Endothelial cell (in vitro differentiated cells): ENCODE measurements at regions not wholly inside any gene's neighbourhood (a gene's known extent, or its start where the extent isn't known, plus 50 kb on each side); places are given as distances from the start of the nearest gene placed in this dataset.

Experiments used
- DNase-seq: peaks from one replicate; pipeline ENCODE4 v3.0.0; 2021; ENCODE audit warnings: low spot score
- H3K27ac Mint-ChIP-seq: one replicate; pipeline ENCODE4 v1.8.0; 2021; ENCODE audit warnings: mixed read lengths, inconsistent platforms; ENCODE audit not compliant: unreplicated experiment
- H3K27me3 Mint-ChIP-seq: one replicate; pipeline ENCODE4 v1.8.0; 2021; ENCODE audit warnings: mild to moderate bottlenecking, moderate library complexity, mixed read lengths, inconsistent platforms; ENCODE audit not compliant: unreplicated experiment
- H3K36me3 Mint-ChIP-seq: one replicate; pipeline ENCODE4 v1.8.0; 2021; ENCODE audit warnings: mild to moderate bottlenecking, low read depth, mixed read lengths, inconsistent platforms; ENCODE audit not compliant: unreplicated experiment
- H3K4me1 Mint-ChIP-seq: one replicate; pipeline ENCODE4 v1.8.0; 2021; ENCODE audit warnings: mild to moderate bottlenecking, mixed read lengths, inconsistent platforms; ENCODE audit not compliant: unreplicated experiment
- H3K4me3 Mint-ChIP-seq: one replicate; pipeline ENCODE4 v1.8.0; 2021; ENCODE audit warnings: mild to moderate bottlenecking, mixed read lengths, inconsistent platforms; ENCODE audit not compliant: unreplicated experiment
- H3K9me3 Mint-ChIP-seq: one replicate; pipeline ENCODE4 v1.8.0; 2021; ENCODE audit warnings: mixed read lengths, inconsistent platforms; ENCODE audit not compliant: unreplicated experiment
- CTCF ChIP-seq: fragments of 200-600 bp; sonication (generic); IDR thresholded peaks from one replicate; pipeline ENCODE4 v1.5.0; 2021; ENCODE audit warnings: antibody characterized with exemption; ENCODE audit not compliant: unreplicated experiment

- Mint-ChIP-seq H3K27ac (no peak overlapping the region), H3K9me3 (no peaks in the 10 kb centered on the region), H3K36me3 (no peaks in the 10 kb centered on the region), H3K4me1 (no peaks in the 10 kb centered on the region), H3K4me3 (no peak overlapping the region), H3K27me3 (peaks cover 1% of the 10 kb centered on the region)
- TF ChIP-seq CTCF: no peak
- no peak for DNase-seq
These were observed 370.4 kb downstream of the MID1IP1 start for GRCh38 chrX:39171686-39172085.

GRCh38 chrX:39174241-39174771, 373.0 kb downstream of the MID1IP1 start:
- no peak for DNase-seq
- no peak for TF ChIP-seq CTCF
- Mint-ChIP-seq H3K36me3 (no peaks in the 10 kb centered on the region), H3K27me3 (peaks cover 1% of the 10 kb centered on the region), H3K4me3 (no peak overlapping the region), H3K9me3 (no peaks in the 10 kb centered on the region), H3K4me1 (no peaks in the 10 kb centered on the region), H3K27ac (no peak overlapping the region)

- TF ChIP-seq CTCF: no peak
- Mint-ChIP-seq H3K4me1 (no peaks in the 10 kb centered on the region), H3K36me3 (no peaks in the 10 kb centered on the region), H3K9me3 (no peaks in the 10 kb centered on the region), H3K27ac (no peak overlapping the region), H3K27me3 (no peaks in the 10 kb centered on the region), H3K4me3 (no peak overlapping the region)
- DNase-seq: no peak
These were observed 373.6 kb downstream of the MID1IP1 start for GRCh38 chrX:39174772-39175417.

GRCh38 chrX:39175418-39176057, 374.3 kb downstream of the MID1IP1 start:
- TF ChIP-seq CTCF: no peak
- Mint-ChIP-seq H3K27me3 (no peaks in the 10 kb centered on the region), H3K9me3 (no peaks in the 10 kb centered on the region), H3K4me3 (no peak overlapping the region), H3K27ac (no peak overlapping the region), H3K36me3 (no peaks in the 10 kb centered on the region), H3K4me1 (no peaks in the 10 kb centered on the region)
- no peak for DNase-seq

GRCh38 chrX:39176105-39176504, 374.8 kb downstream of the MID1IP1 start:
- H3K4me1 Mint-ChIP-seq: no peaks in the 10 kb centered on the region
- no peaks in the 10 kb centered on the region for H3K36me3 Mint-ChIP-seq
- H3K9me3 Mint-ChIP-seq: no peaks in the 10 kb centered on the region
- H3K4me3 Mint-ChIP-seq: no peak overlapping the region
- TF ChIP-seq CTCF: no peak
- DNase-seq: no peak
- H3K27me3 Mint-ChIP-seq: no peaks in the 10 kb centered on the region
- no peak overlapping the region for H3K27ac Mint-ChIP-seq
